RWPE1 (cell line): ENCODE measurements at regions not wholly inside any gene's neighbourhood (a gene's known extent, or its start where the extent isn't known, plus 50 kb on each side); places are given as distances from the start of the nearest gene placed in this dataset.

Experiments
- CTCF ChIA-PET: fragments of 350-600 bp; sonication (Branson Sonifier 250); formaldehyde crosslinking; extraction: SDS; loops from one replicate; lab custom pipeline; 2021; lab: Yijun Ruan, JAX
- POLR2A ChIA-PET: fragments of 400-600 bp; formaldehyde crosslinking; extraction: SDS; loops from one replicate; lab custom pipeline; 2020; ENCODE audit warnings: antibody characterized with exemption; ENCODE audit not compliant: low non-redundant PET; lab: Yijun Ruan, JAX
- DNase-seq: peaks from one replicate; pipeline ENCODE4 v3.0.0; 2012; ENCODE audit warnings: low spot score
- H3K27ac ChIP-seq: fragments of 450-650 bp; 2 replicates; pipeline ENCODE4 v1.5.1; 2017
- TF ChIP-seq, protein P1 (sequence below): fragments of 450-650 bp; conservative IDR thresholded peaks from 2 replicates; pipeline ENCODE4 v1.5.1; 2017; ENCODE audit warnings: low read depth, mild to moderate bottlenecking

DNA sequence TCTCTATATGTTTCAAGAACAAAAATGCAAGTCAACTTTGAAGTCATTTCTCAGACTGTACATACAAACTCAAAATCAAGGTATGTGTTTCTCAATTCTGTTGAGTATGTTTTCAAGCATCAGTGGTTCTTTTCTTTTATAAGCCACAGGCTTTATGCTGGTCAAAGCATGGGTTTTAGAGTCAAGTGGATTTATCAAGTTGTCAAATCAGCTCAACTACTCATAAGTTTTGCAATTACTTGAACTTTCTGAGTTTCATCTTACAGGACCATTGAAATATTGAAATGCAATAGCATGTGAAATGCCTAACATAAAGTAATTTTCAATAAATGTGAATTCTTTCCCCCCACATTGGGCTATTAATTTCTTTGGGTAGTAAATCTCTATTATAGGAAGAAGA, 239.9 kb upstream of the DKK2 start:
- POLR2A ChIA-PET: no interaction called here
- CTCF ChIA-PET: interaction anchor here (0.5 kb wide), 1 partner anchor 16 kb away, joined by 5 read pairs; no protein-coding TSS in a partner anchor
- H3K27ac ChIP-seq: no peak overlapping the region
- TF ChIP-seq, protein P1, sequence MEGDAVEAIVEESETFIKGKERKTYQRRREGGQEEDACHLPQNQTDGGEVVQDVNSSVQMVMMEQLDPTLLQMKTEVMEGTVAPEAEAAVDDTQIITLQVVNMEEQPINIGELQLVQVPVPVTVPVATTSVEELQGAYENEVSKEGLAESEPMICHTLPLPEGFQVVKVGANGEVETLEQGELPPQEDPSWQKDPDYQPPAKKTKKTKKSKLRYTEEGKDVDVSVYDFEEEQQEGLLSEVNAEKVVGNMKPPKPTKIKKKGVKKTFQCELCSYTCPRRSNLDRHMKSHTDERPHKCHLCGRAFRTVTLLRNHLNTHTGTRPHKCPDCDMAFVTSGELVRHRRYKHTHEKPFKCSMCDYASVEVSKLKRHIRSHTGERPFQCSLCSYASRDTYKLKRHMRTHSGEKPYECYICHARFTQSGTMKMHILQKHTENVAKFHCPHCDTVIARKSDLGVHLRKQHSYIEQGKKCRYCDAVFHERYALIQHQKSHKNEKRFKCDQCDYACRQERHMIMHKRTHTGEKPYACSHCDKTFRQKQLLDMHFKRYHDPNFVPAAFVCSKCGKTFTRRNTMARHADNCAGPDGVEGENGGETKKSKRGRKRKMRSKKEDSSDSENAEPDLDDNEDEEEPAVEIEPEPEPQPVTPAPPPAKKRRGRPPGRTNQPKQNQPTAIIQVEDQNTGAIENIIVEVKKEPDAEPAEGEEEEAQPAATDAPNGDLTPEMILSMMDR: no peak
- DNase-seq: no peak

GRCh38 chr4:107275225-107275624, 239.1 kb upstream of the DKK2 start:
- CTCF ChIA-PET: no interaction called here
- no peak overlapping the region for H3K27ac ChIP-seq
- TF ChIP-seq, protein P1: no peak
- POLR2A ChIA-PET: no interaction called here
- DNase-seq: no peak

DNA sequence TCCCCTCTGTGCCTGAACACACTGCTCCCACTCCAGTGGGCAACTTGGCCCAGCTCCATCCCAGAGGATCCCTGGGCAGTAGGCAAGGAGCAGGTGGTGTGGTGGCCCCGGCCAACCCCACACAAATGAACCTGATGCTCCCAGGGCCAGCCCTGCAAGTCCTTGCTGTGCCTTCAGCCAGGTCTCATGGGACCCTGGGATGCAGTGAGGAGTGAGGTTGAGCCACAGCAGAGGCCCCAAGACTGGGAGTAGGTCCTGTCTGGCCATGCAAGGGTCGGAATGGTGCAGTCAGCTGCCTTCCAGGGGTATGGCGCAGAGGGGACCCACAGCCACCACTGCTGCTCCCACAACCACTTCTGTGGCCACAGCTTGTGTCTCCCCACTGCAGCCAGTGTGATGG, 234.5 kb upstream of the DKK2 start:
- CTCF ChIA-PET: no interaction called here
- H3K27ac ChIP-seq: no peak overlapping the region
- TF ChIP-seq, protein P1: no peak
- DNase-seq: no peak
- POLR2A ChIA-PET: no interaction called here

DNA sequence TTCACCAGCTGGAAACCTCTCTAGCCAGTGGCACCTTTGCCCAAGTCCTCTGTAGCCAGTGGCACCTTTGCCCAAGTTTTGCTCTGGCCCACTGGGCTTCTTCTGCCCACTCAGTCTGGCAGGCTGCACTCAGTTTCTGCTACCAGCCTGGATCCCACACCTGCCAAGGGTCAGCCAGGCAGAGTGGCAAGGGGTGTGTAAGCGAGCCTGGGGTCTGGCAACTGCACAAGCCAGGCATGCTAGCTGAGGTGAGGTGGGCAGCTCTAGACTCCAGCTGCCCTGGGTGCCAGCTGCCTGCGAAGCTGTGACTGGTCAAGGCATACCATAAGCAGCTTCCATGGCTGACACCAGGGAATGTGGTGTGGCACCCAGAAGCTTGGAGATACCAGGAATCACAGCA, 233.1 kb upstream of the DKK2 start:
- H3K27ac ChIP-seq: no peak overlapping the region
- TF ChIP-seq, protein P1: no peak
- ChIA-PET POLR2A (no interaction called here), CTCF (no interaction called here)
- DNase-seq: no peak

GRCh38 chr4:107265859-107266258, 229.7 kb upstream of the DKK2 start:
- CTCF ChIA-PET: no interaction called here
- TF ChIP-seq, protein P1: no peak
- POLR2A ChIA-PET: no interaction called here
- no peak for DNase-seq
- no peak overlapping the region for H3K27ac ChIP-seq

DNA sequence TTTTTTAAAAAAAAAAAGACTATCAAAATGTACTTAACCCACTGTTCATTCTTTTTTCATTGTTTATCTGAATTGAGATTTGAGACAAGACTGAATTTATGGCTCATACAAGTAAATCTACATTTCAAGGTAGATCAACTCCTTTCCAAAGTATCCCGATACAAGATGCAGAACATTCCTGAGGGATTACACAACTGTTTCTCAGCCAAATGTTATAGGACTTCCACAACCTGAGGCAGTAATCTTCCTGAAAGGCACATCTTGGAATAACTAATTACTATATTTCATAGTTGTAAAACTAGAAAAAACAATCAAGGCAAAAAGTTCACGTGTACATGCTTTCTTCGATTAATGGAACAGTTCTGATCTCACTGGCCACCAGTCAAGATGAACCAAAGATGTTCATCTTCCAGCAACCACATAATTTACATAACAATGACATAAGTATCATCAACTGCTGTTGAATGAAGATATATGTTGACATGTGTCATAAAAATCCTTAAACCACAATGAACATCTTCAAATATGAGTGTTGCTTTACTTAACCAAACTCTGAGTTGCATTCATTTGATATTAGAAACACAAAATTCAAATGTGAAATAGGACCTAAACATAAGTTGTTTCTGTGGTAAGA, 225.2 kb upstream of the DKK2 start:
- no peak overlapping the region for H3K27ac ChIP-seq
- TF ChIP-seq, protein P1: no peak
- ChIA-PET CTCF (interaction anchor here (0.6 kb wide), 2 partner anchors 465 to 1436 kb away, joined by 3 read pairs; no protein-coding TSS in a partner anchor), POLR2A (no interaction called here)
- peak; percentile 40 for DNase-seq
